ENCODE measurements at regions not wholly inside any gene's neighbourhood (a gene's known extent, or its start where the extent isn't known, plus 50 kb on each side); places are given as distances from the start of the nearest gene placed in this dataset.

GRCh38 chr12:90077756-90078155 is 369.1 kb upstream of the ATP2B1 start:
- Mint-ChIP-seq H3K27ac (no peak overlapping the region), H3K27me3 (peaks cover 9% of the 10 kb centered on the region), H3K4me1 (ENCODE audit: low read depth) (peaks cover 28% of the 10 kb centered on the region), H3K4me3 (no peak overlapping the region), H3K9me3 (peaks cover 4% of the 10 kb centered on the region), H3K36me3 (ENCODE audit: low read depth) (no peaks in the 10 kb centered on the region)

- Mint-ChIP-seq H3K27ac (no peak overlapping the region), H3K4me3 (no peak overlapping the region), H3K36me3 (ENCODE audit: low read depth) (no peaks in the 10 kb centered on the region), H3K4me1 (ENCODE audit: low read depth) (peaks cover 28% of the 10 kb centered on the region), H3K9me3 (peaks cover 4% of the 10 kb centered on the region), H3K27me3 (peaks cover 9% of the 10 kb centered on the region)
Observed at GRCh38 chr12:90076851-90077319, 368.2 kb upstream of the ATP2B1 start.

- Mint-ChIP-seq H3K4me1 (ENCODE audit: low read depth) (peaks cover 28% of the 10 kb centered on the region), H3K9me3 (peaks cover 8% of the 10 kb centered on the region), H3K4me3 (no peak overlapping the region), H3K27me3 (peaks cover 14% of the 10 kb centered on the region), H3K27ac (no peak overlapping the region), H3K36me3 (ENCODE audit: low read depth) (no peaks in the 10 kb centered on the region)
Observed at GRCh38 chr12:90075685-90076084, 367.0 kb upstream of the ATP2B1 start.

- peaks cover 8% of the 10 kb centered on the region for H3K9me3 Mint-ChIP-seq
- no peak overlapping the region for H3K27ac Mint-ChIP-seq
- peaks cover 18% of the 10 kb centered on the region for H3K27me3 Mint-ChIP-seq
- H3K4me3 Mint-ChIP-seq, result no peak overlapping the region
- H3K4me1 Mint-ChIP-seq (ENCODE audit: low read depth), result peaks cover 28% of the 10 kb centered on the region
- H3K36me3 Mint-ChIP-seq (ENCODE audit: low read depth), result no peaks in the 10 kb centered on the region
Observed at GRCh38 chr12:90074086-90074485, 365.4 kb upstream of the ATP2B1 start.

- Mint-ChIP-seq H3K4me1 (ENCODE audit: low read depth) (peaks cover 13% of the 10 kb centered on the region), H3K27me3 (peaks cover 14% of the 10 kb centered on the region), H3K36me3 (ENCODE audit: low read depth) (no peaks in the 10 kb centered on the region), H3K9me3 (peaks cover 8% of the 10 kb centered on the region), H3K4me3 (no peak overlapping the region), H3K27ac (no peak overlapping the region)
Observed at GRCh38 chr12:90071996-90072395, 363.4 kb upstream of the ATP2B1 start.

GRCh38 chr12:90069711-90070110 is 361.1 kb upstream of the ATP2B1 start:
- H3K4me3 Mint-ChIP-seq, result no peak overlapping the region
- no peaks in the 10 kb centered on the region for H3K4me1 Mint-ChIP-seq (ENCODE audit: low read depth)
- peaks cover 14% of the 10 kb centered on the region for H3K27me3 Mint-ChIP-seq
- H3K9me3 Mint-ChIP-seq, result peaks cover 8% of the 10 kb centered on the region
- H3K36me3 Mint-ChIP-seq (ENCODE audit: low read depth), result no peaks in the 10 kb centered on the region
- H3K27ac Mint-ChIP-seq, result no peak overlapping the region

- Mint-ChIP-seq H3K4me1 (ENCODE audit: low read depth) (no peaks in the 10 kb centered on the region), H3K27ac (no peak overlapping the region), H3K36me3 (ENCODE audit: low read depth) (no peaks in the 10 kb centered on the region), H3K27me3 (peaks cover 8% of the 10 kb centered on the region), H3K4me3 (no peak overlapping the region), H3K9me3 (peaks cover 4% of the 10 kb centered on the region)
Observed at GRCh38 chr12:90067791-90068190, 359.2 kb upstream of the ATP2B1 start.

- H3K4me3 Mint-ChIP-seq, result no peak overlapping the region
- no peaks in the 10 kb centered on the region for H3K9me3 Mint-ChIP-seq
- no peaks in the 10 kb centered on the region for H3K4me1 Mint-ChIP-seq (ENCODE audit: low read depth)
- no peak overlapping the region for H3K27ac Mint-ChIP-seq
- H3K36me3 Mint-ChIP-seq (ENCODE audit: low read depth), result no peaks in the 10 kb centered on the region
- no peaks in the 10 kb centered on the region for H3K27me3 Mint-ChIP-seq
Observed at GRCh38 chr12:90064852-90065801, 356.5 kb upstream of the ATP2B1 start.

- H3K36me3 Mint-ChIP-seq (ENCODE audit: low read depth), result no peaks in the 10 kb centered on the region
- no peaks in the 10 kb centered on the region for H3K4me1 Mint-ChIP-seq (ENCODE audit: low read depth)
- no peak overlapping the region for H3K4me3 Mint-ChIP-seq
- H3K27me3 Mint-ChIP-seq, result no peaks in the 10 kb centered on the region
- H3K27ac Mint-ChIP-seq, result no peak overlapping the region
- H3K9me3 Mint-ChIP-seq, result no peaks in the 10 kb centered on the region
Observed at GRCh38 chr12:90062799-90063198, 354.2 kb upstream of the ATP2B1 start.

GRCh38 chr12:90061809-90062208 is 353.2 kb upstream of the ATP2B1 start:
- Mint-ChIP-seq H3K36me3 (ENCODE audit: low read depth) (no peaks in the 10 kb centered on the region), H3K4me1 (ENCODE audit: low read depth) (no peaks in the 10 kb centered on the region), H3K4me3 (no peak overlapping the region), H3K9me3 (no peaks in the 10 kb centered on the region), H3K27ac (no peak overlapping the region), H3K27me3 (no peaks in the 10 kb centered on the region)

GRCh38 chr12:90060031-90060430 is 351.4 kb upstream of the ATP2B1 start:
- Mint-ChIP-seq H3K27me3 (no peaks in the 10 kb centered on the region), H3K9me3 (no peaks in the 10 kb centered on the region), H3K27ac (no peak overlapping the region)

GRCh38 chr12:90058704-90059103 is 350.1 kb upstream of the ATP2B1 start:
- Mint-ChIP-seq H3K4me3 (no peak overlapping the region), H3K36me3 (ENCODE audit: low read depth) (no peaks in the 10 kb centered on the region), H3K27ac (no peak overlapping the region), H3K9me3 (no peaks in the 10 kb centered on the region), H3K4me1 (ENCODE audit: low read depth) (no peaks in the 10 kb centered on the region), H3K27me3 (no peaks in the 10 kb centered on the region)

More at GRCh38 chr12:90060031-90060430, 351.4 kb upstream of the ATP2B1 start:
- Mint-ChIP-seq H3K4me1 (ENCODE audit: low read depth) (no peaks in the 10 kb centered on the region), H3K36me3 (ENCODE audit: low read depth) (no peaks in the 10 kb centered on the region), H3K4me3 (no peak overlapping the region)

GRCh38 chr12:90055071-90055470 is 346.4 kb upstream of the ATP2B1 start:
- Mint-ChIP-seq H3K27me3 (no peaks in the 10 kb centered on the region), H3K27ac (no peak overlapping the region), H3K36me3 (ENCODE audit: low read depth) (no peaks in the 10 kb centered on the region), H3K4me3 (no peak overlapping the region), H3K4me1 (ENCODE audit: low read depth) (no peaks in the 10 kb centered on the region), H3K9me3 (no peaks in the 10 kb centered on the region)

- Mint-ChIP-seq H3K4me3 (no peak overlapping the region), H3K9me3 (no peaks in the 10 kb centered on the region), H3K27me3 (no peaks in the 10 kb centered on the region), H3K27ac (no peak overlapping the region), H3K4me1 (ENCODE audit: low read depth) (peaks cover 5% of the 10 kb centered on the region), H3K36me3 (ENCODE audit: low read depth) (no peaks in the 10 kb centered on the region)
Observed at GRCh38 chr12:90048918-90049317, 340.3 kb upstream of the ATP2B1 start.

GRCh38 chr12:90045559-90045958 is 336.9 kb upstream of the ATP2B1 start:
- H3K27me3 Mint-ChIP-seq, result no peaks in the 10 kb centered on the region
- no peaks in the 10 kb centered on the region for H3K36me3 Mint-ChIP-seq (ENCODE audit: low read depth)
- no peak overlapping the region for H3K27ac Mint-ChIP-seq
- H3K4me3 Mint-ChIP-seq, result no peak overlapping the region
- peaks cover 24% of the 10 kb centered on the region for H3K4me1 Mint-ChIP-seq (ENCODE audit: low read depth)
- H3K9me3 Mint-ChIP-seq, result peaks cover 6% of the 10 kb centered on the region

- Mint-ChIP-seq H3K27me3 (no peaks in the 10 kb centered on the region), H3K9me3 (peaks cover 6% of the 10 kb centered on the region), H3K4me3 (no peak overlapping the region), H3K4me1 (ENCODE audit: low read depth) (peaks cover 24% of the 10 kb centered on the region), H3K36me3 (ENCODE audit: low read depth) (no peaks in the 10 kb centered on the region), H3K27ac (no peak overlapping the region)
Observed at GRCh38 chr12:90044069-90044468, 335.4 kb upstream of the ATP2B1 start.
